H1 (cell line): ENCODE measurements at regions not wholly inside any gene's neighbourhood (a gene's known extent, or its start where the extent isn't known, plus 50 kb on each side); places are given as distances from the start of the nearest gene placed in this dataset.

Source experiments
- ATF2 ChIP-seq: IDR thresholded peaks from 2 replicates; pipeline ENCODE4 v1.6.1; 2012; ENCODE audit warnings: low read length, inconsistent platforms
- BACH1 ChIP-seq: IDR thresholded peaks from 2 replicates; pipeline ENCODE4 v1.6.1; 2012; ENCODE audit warnings: low read length, improper control_type of control experiment
- CEBPB ChIP-seq: IDR thresholded peaks from 2 replicates; pipeline ENCODE4 v1.6.1; 2012; ENCODE audit warnings: low read depth, low read length
- CREB1 ChIP-seq: IDR thresholded peaks from 2 replicates; pipeline ENCODE4 v1.6.1; 2012; ENCODE audit warnings: inconsistent platforms
- CTCF ChIP-seq, 3 experiments: IDR thresholded peaks; 1 replicate in 2 of 3; 2 replicates in 1 of 3; pipeline versions ENCODE4 v1.5.1 to v1.6.1; 2011; ENCODE audit warnings: low read length in 3 of 3, mild to moderate bottlenecking in 3 of 3, inconsistent platforms in 2 of 3, low read depth in 1 of 3, moderate library complexity in 1 of 3; ENCODE audit not compliant: insufficient read depth in 1 of 3; ENCODE audit errors: control extremely low read depth in 1 of 3
- EGR1 ChIP-seq: IDR thresholded peaks from 2 replicates; pipeline ENCODE4 v1.6.1; 2011; ENCODE audit warnings: low read depth, low read length, borderline replicate concordance
- JUN ChIP-seq: IDR thresholded peaks from 2 replicates; pipeline ENCODE4 v1.6.1; 2011; ENCODE audit warnings: low read depth, mild to moderate bottlenecking, improper control_type of control experiment, low read length
- MAFK ChIP-seq: IDR thresholded peaks from 2 replicates; pipeline ENCODE4 v1.6.1; 2012; ENCODE audit warnings: low read depth, mild to moderate bottlenecking, improper control_type of control experiment, low read length
- MAX ChIP-seq: IDR thresholded peaks from 2 replicates; pipeline ENCODE4 v1.6.1; 2012; ENCODE audit warnings: inconsistent platforms
- POLR2A ChIP-seq, 2 experiments: IDR thresholded peaks; 1 replicate in 1 of 2; 2 replicates in 1 of 2; pipeline ENCODE4 v1.6.1; 2011; ENCODE audit warnings: low read depth in 2 of 2, low read length in 2 of 2, mild to moderate bottlenecking in 2 of 2; ENCODE audit errors: control extremely low read depth in 1 of 2
- POLR2AphosphoS5 ChIP-seq: IDR thresholded peaks from 2 replicates; pipeline ENCODE4 v1.6.1; 2011; ENCODE audit warnings: low read depth, low read length
- SIX5 ChIP-seq: IDR thresholded peaks from 2 replicates; pipeline ENCODE4 v1.6.1; 2011; ENCODE audit warnings: mild to moderate bottlenecking, low read depth, low read length
- TAF1 ChIP-seq: IDR thresholded peaks from 2 replicates; pipeline ENCODE4 v1.6.1; 2011; ENCODE audit warnings: mild to moderate bottlenecking, low read depth, low read length

- TF ChIP-seq CTCF (IDR thresholded peaks at IDR 0.05; ENCODE audit: control extremely low read depth in 1 of 3, insufficient read depth in 1 of 3, low read depth in 1 of 3, low read length in 3 of 3) (no peak), TAF1 (no peak), POLR2A (IDR thresholded peaks at IDR 0.05; ENCODE audit: control extremely low read depth in 1 of 2, low read depth in 2 of 2, low read length in 2 of 2) (no peak), MAFK (no peak), CREB1 (no peak), CEBPB (no peak), ATF2 (no peak), EGR1 (no peak), BACH1 (no peak), SIX5 (no peak), POLR2AphosphoS5 (no peak), MAX (no peak), JUN (no peak)
Measured at GRCh38 chr11:98411777-98412176, 609.0 kb upstream of the CNTN5 start.
